A204.1 (cell line): ENCODE measurements at regions not wholly inside any gene's neighbourhood (a gene's known extent, or its start where the extent isn't known, plus 50 kb on each side); places are given as distances from the start of the nearest gene placed in this dataset.

ENCODE experiments used
- FAIRE-seq: peaks from 2 replicates; lab custom pipeline; 2012; peaks lifted over from hg19 to GRCh38; lab: Jason Lieb, UNC

DNA sequence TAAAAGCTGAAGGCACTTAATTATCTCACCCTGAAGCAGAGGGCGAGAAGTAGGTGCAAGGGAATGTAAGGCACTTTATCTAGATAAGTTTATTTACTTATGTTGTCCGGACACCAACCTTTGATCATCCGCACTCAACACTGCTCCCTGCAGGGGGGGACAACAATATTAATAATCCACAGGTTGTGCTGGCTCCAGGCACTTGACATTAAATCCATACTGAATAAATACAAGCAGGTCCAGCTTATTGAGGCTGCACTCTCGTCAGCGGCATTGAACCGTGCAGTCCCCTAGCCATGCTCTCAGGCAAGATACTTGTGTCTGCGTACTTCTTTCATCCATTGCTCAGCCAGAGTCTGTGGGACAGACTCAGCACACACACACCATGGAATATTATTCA lies 374.5 kb upstream of the NBEA start:
- no peak for FAIRE-seq

DNA sequence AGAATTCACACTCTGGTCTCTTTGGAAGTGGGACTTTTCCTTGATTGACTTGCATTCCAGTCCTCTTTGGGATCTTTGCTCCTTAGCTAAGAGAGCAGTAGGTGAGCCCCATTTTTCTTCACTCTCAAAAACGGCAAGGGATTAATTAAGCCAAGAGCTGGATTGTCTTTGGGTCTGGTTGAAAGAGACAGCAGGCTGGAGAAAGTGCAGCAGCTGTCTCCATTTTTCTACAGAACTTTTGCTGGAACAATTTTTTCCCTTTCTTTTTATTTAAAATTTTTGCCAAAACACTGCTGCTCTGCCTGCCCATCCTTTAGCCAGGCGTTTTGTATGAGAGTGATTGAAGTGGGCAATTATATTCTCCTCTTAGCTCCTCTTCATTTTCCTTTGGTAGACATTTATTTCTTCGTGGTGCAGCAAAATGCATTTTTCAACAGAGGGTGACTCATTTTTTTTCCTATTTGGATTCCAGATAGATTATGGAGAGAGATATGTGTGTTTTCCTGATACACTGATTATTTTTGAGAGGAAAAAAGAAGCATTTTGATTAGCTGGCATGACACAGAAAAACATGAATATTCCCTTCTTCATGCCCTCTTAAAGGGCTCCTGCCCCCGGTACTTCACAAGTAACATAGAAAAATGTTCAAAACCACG lies 371.2 kb upstream of the NBEA start:
- FAIRE-seq: no peak

DNA sequence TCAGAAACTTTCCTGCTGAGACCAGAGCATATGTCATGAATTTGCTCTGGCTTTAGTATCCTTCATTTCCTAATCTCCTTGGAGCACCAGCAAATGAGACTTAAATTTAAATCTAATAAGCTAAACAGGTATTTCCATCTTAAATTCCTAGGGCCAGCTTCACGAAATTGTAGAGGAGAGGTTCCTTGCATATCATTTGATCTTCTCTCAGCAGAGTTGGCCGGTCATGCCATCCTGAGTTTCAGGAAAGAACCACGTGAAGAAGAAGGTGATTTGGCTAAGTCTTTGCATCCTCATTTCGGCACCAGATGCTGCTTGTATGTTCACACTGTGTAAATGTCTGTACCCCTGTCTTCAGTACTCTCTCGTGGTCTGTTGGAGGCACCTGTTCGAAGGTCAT lies 370.4 kb upstream of the NBEA start:
- FAIRE-seq: no peak

DNA sequence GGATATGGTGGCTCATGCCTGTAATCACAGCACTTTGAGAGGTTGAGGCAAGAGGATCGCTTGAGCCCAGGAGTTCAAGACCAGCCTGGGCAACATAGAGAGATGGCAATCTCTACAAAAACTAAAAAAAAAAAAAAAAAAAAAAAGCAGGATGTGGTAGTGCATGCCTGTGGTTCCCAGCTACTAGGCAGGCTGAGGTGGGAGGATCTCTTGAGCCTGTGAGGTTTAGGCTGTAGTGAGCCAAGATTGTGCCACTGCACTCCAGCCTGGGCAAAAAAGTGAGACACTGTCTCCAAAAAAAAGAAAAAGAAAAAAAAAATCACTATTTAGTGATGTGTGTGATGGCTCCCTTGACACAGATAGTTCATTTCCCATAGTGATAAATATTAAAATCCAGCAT lies 365.0 kb upstream of the NBEA start:
- no peak for FAIRE-seq

DNA sequence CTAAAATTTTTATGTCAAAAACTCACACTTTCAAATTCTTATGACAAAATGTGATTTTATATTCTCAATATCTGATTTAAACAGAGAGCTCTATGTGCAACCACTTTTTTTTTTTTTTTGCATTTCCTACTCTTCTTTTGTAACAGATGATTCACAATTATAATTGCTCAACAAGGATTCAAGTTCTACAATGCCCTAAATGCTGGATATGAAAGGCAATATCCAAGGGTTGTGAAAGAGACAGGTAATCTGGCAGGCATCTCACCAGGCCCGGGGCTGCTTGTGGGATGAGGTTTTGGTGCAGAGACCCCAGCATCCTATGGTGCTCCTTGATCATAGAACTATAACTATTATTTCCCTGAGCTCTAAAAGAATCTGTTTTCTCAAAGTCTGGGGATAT lies 363.6 kb upstream of the NBEA start:
- no peak for FAIRE-seq

DNA sequence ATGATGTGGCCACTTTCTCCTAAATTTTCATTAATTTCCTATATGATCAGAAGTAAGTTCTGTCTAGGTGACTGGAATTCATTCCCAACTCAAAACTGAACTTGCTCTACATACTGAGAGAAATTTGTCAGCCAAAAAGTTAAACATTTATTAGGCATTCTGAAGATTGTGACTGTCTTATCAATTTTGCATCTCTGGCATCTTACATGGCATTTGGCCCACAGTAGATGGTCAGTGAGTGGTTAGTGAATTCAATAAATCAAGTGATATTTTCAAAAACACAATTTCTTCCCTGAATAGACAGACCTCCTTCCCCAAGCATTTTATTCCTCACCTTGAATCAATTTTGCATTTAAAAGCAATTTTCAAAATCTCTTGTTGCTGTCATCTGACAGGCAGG lies 363.2 kb upstream of the NBEA start:
- FAIRE-seq: no peak

DNA sequence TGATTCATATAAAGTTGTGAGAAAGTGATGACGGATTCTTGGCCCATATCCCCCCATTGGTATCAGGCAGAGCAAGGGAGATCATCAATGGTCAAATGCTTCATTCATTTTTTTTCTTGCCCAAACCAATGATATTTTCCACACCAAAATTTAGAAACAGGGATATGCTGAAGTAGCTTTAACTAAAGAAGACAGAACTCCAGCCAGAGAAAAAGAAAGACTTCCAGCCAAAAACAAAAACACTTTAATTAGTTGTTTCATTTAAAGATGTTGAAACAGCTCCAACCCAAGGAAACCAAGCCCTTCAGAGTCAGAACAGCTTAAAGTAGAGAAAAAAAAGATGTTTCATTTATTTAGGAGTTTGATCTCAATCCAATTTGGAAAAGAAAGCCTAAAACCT lies 358.9 kb upstream of the NBEA start:
- FAIRE-seq: no peak

DNA sequence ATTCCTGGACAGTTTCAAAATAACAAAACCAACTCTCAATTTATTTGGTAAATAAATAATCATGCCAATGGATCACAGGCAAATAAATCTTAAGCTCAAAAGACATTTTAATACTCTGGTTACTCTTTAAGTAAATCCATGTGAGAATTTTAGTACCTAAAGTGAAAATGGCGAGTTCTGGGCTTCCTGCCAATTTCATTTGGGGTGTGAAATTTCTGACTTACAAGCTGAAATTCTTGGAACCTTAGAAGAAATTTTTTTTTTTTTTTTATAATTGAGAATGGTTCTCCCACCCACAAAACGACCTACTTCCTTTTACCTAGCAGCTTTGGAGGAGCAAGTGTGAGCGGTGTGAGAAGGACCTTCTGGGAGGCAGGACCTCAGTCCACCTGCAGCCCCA lies 354.5 kb upstream of the NBEA start:
- no peak for FAIRE-seq

DNA sequence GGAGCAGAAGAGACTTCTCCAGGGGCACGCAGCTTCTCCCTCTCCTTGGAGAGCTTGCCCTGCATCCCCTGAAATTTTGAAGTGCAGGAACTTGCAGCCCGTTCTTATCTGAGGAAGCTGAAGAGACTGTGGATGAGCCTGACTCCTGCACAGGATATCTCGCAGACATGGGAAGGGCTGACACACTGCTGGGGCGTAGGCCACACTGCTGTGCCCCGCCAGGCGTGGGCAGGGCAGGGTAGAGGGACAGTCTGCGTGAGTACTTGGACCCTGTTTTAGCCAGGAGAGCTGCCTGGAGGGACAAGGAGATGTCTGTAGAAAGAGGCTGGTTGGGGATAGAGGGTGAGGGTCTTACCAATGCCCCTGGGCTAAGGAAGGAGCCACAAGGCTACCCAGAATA lies 353.7 kb upstream of the NBEA start:
- FAIRE-seq: no peak

DNA sequence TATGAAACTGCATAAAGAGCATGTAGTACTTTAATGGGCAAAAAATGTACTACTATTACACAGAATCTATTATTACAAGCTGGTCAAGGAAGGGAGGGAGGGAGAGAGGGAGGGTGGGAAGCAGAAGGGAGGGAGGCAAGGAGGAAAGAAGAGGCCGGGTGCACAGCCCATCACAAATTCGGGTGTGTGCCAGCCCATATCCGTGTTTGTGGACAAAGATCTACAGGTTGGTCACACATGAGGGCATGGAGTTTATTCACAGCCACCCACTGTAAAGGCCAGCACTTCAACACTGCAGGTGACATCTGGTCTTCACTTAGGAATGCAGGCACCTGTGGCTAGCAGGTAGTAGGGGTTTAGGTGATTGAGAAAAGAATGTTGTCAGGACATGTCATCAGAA lies 352.5 kb upstream of the NBEA start:
- no peak for FAIRE-seq

DNA sequence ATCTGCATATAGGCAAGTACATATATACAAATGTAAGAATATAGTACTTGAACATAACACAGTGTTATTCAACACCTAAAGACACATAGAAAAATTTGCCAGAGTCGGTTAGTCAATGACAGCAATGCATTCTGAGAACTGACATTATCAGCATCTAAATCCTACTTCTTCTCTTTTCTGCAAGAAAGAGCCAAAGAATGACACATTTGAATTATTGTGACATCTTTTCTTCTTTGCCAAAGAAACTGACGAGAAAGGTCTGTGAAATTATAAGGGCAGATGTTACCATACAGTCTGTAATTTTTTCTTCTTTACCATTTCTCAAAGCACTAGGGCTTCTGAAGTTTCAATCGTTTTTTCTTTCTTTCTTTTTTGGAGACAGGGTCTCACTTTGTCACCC lies 350.9 kb upstream of the NBEA start:
- no peak for FAIRE-seq

DNA sequence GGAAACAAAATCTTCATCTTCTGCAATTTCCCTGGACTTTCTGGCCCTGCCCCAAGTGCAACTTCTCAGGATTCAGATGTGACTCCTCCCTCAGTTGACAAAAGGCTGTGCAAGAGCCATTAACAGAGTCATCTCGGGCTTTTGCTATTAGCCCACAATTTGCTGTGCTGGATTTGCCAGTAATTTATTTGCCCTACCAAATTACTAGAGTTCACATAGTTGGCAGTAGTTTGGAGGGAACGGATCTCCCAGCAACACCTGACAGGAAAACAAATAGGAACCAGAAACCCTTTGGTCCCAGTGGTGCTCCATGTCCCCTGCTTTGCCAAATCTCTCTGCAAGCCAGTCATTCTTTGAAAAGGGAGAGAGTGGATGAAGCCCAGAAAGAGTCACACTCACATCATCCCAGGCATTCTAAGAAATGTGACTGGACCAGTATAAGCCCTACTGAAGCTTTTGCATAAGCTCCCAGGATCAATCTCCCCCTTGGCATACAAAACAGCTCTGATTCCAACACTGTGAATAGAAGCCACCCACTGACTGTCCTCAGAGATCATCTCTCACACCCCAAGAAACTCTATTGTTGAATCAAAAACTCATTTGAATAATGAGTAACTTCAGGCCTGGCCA lies 350.1 kb upstream of the NBEA start:
- no peak for FAIRE-seq

DNA sequence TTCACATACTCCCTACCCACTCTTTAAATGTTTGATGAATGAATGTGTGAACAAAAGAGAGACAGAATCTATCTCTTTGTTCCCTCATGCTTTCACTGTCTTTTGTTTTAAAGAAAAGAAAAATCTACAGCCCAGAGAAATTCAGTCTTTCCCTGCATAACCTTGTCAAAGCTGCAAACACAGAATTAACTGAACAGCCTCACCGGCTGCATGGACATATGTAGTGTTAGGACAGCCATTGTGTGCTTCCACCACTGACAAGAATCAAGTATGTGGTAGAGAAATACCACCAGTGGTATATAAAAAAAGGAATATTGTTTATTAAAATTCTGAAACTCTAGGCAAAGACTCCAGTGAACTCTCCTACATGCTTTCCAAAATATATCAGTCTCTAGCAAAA lies 348.4 kb upstream of the NBEA start:
- no peak for FAIRE-seq

DNA sequence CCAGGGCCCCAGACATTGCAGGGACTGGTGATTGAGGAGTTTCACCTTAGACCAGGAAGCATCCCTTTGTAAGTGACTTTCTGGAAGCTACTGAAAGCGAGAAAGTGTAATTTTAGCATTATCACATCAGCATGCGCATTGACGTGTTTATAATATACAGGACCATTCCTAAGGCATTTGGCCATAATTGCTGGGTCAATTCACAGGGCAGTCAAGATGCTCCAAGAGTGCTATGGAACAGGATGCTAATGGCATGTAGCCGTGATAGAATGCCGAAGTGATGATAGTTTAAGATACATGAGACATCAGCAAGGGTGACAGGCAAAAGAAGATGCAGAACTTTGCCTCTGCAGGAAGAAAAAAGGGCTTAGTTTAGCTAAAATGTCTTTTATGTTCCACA lies 347.6 kb upstream of the NBEA start:
- no peak for FAIRE-seq

DNA sequence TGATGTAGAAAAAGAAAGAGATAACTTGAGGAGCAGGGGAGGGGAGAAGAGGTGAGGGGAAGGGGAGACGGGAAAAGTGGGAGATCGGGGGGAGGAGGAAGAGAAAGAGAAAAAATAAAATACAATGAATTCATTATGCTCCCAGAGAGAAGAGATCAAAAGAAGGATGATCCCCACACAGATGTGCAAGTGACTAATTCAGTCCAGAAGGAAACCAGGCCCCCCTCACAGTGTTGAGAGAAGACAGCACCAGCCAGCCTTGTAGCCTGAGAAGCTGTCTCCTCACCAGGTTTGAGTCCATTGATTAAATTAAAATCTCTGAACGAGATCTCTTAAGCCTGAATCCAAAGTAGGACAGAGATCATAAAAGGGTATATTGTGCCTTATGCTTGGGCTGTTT lies 333.7 kb upstream of the NBEA start:
- no peak for FAIRE-seq

DNA sequence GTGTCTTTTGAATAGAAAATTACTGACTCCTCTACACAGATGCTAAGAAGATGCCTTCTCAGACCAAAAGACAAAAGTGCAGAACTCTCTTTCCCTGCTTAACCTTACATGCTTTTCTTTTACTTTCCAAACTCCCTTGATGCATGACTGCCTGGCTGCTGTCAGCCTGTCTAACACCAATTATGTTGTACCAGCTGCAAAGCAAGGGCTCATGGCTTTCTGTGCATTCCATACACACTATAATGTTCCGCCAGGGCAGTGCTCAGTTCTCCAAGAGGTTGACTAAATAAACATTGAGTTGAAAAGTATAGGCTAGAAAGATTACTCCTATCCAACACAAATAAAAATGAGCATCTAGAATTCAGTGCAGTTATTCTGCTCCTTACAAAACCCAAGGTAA lies 330.4 kb upstream of the NBEA start:
- no peak for FAIRE-seq

DNA sequence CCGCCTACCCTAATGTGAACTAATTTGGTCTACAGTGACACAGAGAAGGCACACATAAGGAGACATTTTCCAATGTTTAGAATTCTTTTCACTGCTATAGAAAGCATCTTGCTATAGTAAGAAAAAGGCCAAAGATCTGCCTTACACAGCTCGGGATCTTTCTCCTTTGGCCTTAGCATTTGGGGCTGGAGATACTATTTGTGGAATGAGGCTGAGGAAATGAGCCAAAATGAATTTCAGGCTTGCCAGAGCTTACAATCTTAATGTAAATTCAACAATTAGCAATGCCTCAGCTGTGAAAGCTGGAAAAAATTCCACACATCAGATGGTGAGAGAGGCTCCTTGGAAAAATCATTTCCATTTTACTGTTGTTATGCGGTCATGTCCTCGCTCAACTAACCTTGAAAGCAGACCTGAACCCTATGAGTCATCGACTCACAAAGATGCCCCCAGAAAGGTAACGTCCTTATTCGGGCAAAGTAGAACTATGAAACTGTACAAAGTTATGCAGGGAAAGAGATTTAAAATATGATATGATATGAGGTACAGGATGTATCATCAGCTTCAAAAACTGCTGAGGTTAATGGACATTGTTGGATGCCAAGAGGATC lies 324.5 kb upstream of the NBEA start:
- FAIRE-seq: no peak

DNA sequence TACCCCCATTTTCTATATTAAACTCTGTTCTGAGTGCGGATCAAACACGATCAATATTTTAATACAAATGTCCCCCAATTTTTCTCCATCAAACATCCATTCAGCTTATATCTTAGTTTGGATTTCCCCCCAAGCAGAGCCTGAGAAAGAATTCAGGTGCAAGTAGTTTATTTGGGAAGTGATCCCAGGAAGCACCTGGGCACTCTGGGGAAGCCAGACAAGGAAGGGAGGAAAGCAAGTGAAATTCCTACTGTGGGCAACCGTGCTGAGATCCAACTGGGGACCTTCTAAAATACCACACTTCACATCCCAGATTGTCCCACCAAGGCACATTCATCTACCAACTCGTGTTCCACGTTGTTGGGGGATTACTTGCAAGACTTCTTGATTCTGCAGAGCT lies 323.4 kb upstream of the NBEA start:
- no peak for FAIRE-seq

DNA sequence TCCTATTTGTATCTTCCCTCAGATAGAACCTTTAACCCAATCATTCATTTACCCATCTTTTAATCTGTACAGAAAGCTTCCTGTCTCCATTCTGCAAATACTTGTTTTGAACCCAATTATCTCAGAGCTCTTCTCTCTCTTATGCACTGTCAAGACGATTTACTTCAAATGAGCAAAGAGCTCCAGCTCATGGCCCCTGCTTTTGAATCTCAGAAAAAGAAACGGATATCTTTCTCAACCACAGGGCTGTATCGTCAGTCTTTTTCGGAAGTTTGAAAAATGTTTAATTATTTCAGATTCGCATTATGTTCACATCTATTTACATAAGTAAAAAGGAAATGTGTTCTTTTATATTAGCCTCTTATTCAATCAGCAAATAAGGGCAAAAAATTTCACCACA lies 322.7 kb upstream of the NBEA start:
- FAIRE-seq: no peak

DNA sequence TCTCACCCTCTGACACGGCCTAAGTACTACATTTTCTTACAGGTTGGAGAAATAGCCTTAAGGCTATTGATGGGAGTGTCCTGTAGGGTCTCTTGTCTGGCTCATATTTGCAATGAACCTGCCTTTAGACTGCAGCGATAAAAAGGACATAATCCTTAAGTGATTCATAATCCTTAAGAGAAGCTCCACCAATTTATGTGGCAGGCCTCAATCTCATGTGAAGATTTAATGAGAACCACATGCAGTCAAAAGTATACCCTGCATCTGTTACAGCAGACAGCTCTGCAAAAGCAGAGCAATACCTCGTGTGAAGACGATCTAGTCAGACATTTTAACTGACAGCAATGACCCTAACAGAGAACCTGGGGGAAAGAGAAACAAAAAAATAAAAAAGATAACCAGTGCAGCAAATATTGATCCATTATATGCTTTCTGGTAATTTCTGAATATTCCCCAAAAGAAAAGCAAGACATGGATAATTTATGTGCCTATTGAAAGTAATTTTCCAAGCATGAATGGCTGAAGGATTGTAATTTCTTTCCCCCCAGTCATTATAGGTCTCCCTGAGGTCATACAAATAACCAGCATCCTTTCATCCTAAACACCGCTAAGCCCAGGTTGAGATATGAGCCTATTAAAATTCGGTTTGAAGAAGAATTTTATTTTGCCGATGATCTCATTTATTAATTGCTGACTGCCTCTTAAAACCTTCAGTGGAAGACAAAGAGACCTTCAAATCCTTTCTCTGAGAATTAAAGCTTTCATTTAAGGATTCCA lies 321.8 kb upstream of the NBEA start:
- FAIRE-seq: no peak

DNA sequence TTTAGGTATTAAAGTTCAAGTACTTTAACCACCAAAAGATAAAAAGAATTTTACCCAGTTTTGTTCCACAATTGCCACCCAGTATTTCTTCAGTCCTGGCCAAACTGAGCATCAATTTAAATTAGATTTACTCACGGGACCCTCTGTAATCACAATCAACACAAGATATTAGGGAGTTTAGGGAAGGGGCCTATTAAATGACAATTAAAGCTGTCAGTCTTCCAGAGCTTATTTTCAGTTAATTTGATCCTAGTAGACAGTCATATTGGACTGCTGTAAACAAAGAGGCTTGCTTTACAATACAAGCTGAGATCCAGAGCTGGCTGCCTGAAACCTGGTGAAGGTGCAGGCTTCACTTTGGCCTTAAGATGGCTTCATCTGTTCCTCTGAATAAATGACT lies 321.2 kb upstream of the NBEA start:
- FAIRE-seq: no peak

DNA sequence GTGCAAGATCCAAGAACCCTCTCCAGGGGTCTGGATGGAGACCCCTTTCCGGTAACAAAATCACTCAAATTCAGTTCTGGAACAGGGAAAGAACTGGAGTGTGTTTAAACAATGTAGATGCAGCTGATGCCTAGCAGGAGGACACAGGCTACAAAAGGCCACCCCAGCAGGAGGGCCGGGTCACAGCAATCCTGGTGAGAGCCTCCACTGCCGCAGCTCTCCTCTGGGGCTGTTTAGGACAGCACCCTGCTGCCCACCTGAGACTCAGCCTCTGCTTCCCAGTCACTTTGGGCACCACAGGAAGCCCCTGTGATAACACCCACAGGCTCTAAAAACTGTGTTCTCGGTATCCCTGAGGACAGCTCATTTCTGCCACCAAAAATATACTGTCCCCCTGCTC lies 318.7 kb upstream of the NBEA start:
- no peak for FAIRE-seq

DNA sequence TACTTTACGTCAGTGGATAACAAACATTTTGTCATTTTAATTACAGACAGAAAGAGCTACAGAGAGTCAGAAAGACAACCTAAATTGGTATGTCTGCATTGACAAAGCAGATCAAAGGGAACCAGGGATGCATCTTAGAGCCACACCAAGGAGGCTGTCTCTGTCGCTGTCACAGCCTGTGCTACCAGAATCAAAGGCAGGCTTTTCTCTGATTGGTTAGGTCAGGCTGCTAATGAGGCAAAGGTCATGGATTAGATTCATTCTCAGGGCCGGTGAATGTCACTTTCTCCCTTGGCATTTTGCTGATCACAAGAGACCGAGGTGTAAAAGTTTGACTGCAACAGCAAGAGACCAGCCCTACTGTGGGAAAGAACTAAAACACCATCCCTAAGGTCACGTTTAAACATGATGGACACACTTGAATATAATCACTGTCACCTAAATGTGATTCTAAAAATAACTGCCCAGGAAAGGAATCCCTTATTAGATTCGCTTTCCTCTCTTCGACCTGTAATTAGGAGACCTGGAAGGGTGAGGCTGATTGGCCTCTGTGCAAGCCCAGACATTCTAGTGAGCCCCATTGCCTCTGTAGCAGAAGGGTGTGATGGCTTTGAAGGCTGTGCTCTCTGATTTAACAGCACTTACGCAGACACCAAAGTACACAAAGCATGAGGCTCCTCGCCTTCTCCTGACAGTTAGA lies 314.4 kb upstream of the NBEA start:
- FAIRE-seq: no peak
